Neural progenitor cell (in vitro differentiated cells): ENCODE measurements at regions not wholly inside any gene's neighbourhood (a gene's known extent, or its start where the extent isn't known, plus 50 kb on each side); places are given as distances from the start of the nearest gene placed in this dataset.

ENCODE experiments used
- CTCF ChIP-seq: fragments of 200-600 bp; sonication (generic); IDR thresholded peaks from 2 replicates; pipeline ENCODE4 v1.5.1; 2017; ENCODE audit warnings: antibody characterized with exemption, mild to moderate bottlenecking
- EZH2 ChIP-seq: fragments of 200-600 bp; sonication (generic); IDR thresholded peaks from 2 replicates; pipeline ENCODE4 v1.6.1; 2017; ENCODE audit warnings: antibody characterized with exemption, mild to moderate bottlenecking, moderate library complexity

- no peak for TF ChIP-seq EZH2
- TF ChIP-seq CTCF: no peak
These were observed 710.5 kb downstream of the NOVA1 start for GRCh38 chr14:25887251-25887878.
